Sigmoid colon (tissue), 6 donors: ENCODE measurements at regions not wholly inside any gene's neighbourhood (a gene's known extent, or its start where the extent isn't known, plus 50 kb on each side); places are given as distances from the start of the nearest gene placed in this dataset.
"Not testable (repeated sequence)": the region's sequence is repeated elsewhere in the genome, so short reads cannot be mapped to it uniquely, and the experiment has no call there.

Source experiments
- DNase-seq: peaks from one replicate; pipeline ENCODE4 v3.0.0-alpha.2; 2019
- H3K27ac ChIP-seq, 4 donors: fragments of 200-600 bp; sonication (generic); one replicate each; pipeline ENCODE4 v1.5.1; 2016 to 2019; ENCODE audit warnings: mild to moderate bottlenecking in 1 of 4
- H3K27me3 ChIP-seq, 3 donors: fragments of 200-600 bp; sonication (generic); one replicate each; pipeline ENCODE4 v1.5.1; 2019; ENCODE audit warnings: mild to moderate bottlenecking in 1 of 3
- H3K36me3 ChIP-seq, 4 donors: fragments of 200-600 bp; sonication (generic); one replicate each; pipeline ENCODE4 v1.5.1; 2016 to 2019
- H3K4me1 ChIP-seq, 4 donors: fragments of 200-600 bp; sonication (generic); one replicate each; pipeline ENCODE4 v1.5.1; 2017 to 2019
- H3K4me3 ChIP-seq, 4 donors: fragments of 200-600 bp; sonication (generic); one replicate each; pipeline ENCODE4 v1.5.1; 2017 to 2019; ENCODE audit warnings: mild to moderate bottlenecking in 2 of 4, moderate library complexity in 1 of 4
- H3K9me3 ChIP-seq, 4 donors: fragments of 200-600 bp in 3 of 4; sonication (generic) in 3 of 4; one replicate each; pipeline versions ENCODE4 v1.5.1 to v1.6.1; 2013 to 2019
- CTCF ChIP-seq, 4 experiments: fragments of 450-650 bp in 3 of 4; fragments of 200-600 bp in 1 of 4; IDR thresholded peaks; one replicate each; pipeline ENCODE4 v1.5.1; 2016 to 2019; ENCODE audit warnings: antibody characterized with exemption in 4 of 4, mild to moderate bottlenecking in 3 of 4, moderate library complexity in 2 of 4
- EP300 ChIP-seq, 4 donors: sonication (generic); formaldehyde crosslinking; IDR thresholded peaks; one replicate each; pipeline ENCODE4 v1.6.1; 2017; ENCODE audit warnings: antibody characterized with exemption in 4 of 4
- POLR2A ChIP-seq, 2 donors: fragments of 450-650 bp; IDR thresholded peaks; one replicate each; pipeline ENCODE4 v1.6.1; 2016; ENCODE audit warnings: antibody characterized with exemption in 2 of 2, mild to moderate bottlenecking in 2 of 2, moderate library complexity in 2 of 2
- POLR2AphosphoS5 ChIP-seq, 4 donors: sonication (generic); formaldehyde crosslinking; IDR thresholded peaks; one replicate each; pipeline ENCODE4 v1.6.1; 2017; ENCODE audit warnings: antibody characterized with exemption in 4 of 4
- WGBS, 2 donors: extraction: QIAGEN DNeasy Blood & Tissue Kit; methylation state at CpG; one replicate each; pipeline ENCODE4 v1.1.7; 2013; 5-methylcytosine and 5-hydroxymethylcytosine counted together
- intact Hi-C: fragments of 100-400 bp; cut with DNase I; formaldehyde crosslinking; loops from one replicate; pipeline ENCODE4 v1.15.1; 2023
- donor health status: healthy with polysubstance abuse.
- donor health status: healthy.

GRCh38 chr4:120215350-120215749, 148.7 kb upstream of the MAD2L1 start:
- no peak for TF ChIP-seq CTCF (IDR thresholded peaks at IDR 0.05)
- no peak for TF ChIP-seq POLR2A (IDR thresholded peaks at IDR 0.05)
- TF ChIP-seq POLR2AphosphoS5 (IDR thresholded peaks at IDR 0.05): no peak
- no peak for TF ChIP-seq EP300 (IDR thresholded peaks at IDR 0.05)
- 90% methylated on average over 1 of the region's 1 CpG for whole genome bisulfite sequencing, 2 donors

GRCh38 chr4:120211408-120212015, 144.9 kb upstream of the MAD2L1 start:
- no peak overlapping the region for H3K27ac ChIP-seq
- whole genome bisulfite sequencing, 2 donors: 69 to 76% methylated on average over 4 of the region's 4 CpGs

More at GRCh38 chr4:120215350-120215749, 148.7 kb upstream of the MAD2L1 start:
- intact Hi-C loops: no loop called here
- Histone ChIP-seq H3K27ac (no peak overlapping the region), H3K4me3 (no peak overlapping the region), H3K9me3 (no peaks in the 10 kb centered on the region), H3K36me3 (no peaks in the 10 kb centered on the region), H3K27me3 (no peaks in the 10 kb centered on the region), H3K4me1 (peaks cover 0 to 8% (median 2%) of the 10 kb centered on the region in 4 donors)
- no peak for DNase-seq

GRCh38 chr4:120209706-120210105, 143.1 kb upstream of the MAD2L1 start:
- no peaks in the 10 kb centered on the region for H3K4me1 ChIP-seq
- no peak for DNase-seq
- no peak overlapping the region for H3K4me3 ChIP-seq
- H3K9me3 ChIP-seq: no peaks in the 10 kb centered on the region
- H3K27me3 ChIP-seq: no peaks in the 10 kb centered on the region
- intact Hi-C loops: no loop called here
- 86 to 92% methylated on average over 4 of the region's 4 CpGs for WGBS, 2 donors
- TF ChIP-seq CTCF (IDR thresholded peaks at IDR 0.05) (no peak), POLR2A (IDR thresholded peaks at IDR 0.05) (no peak), EP300 (IDR thresholded peaks at IDR 0.05) (no peak), POLR2AphosphoS5 (IDR thresholded peaks at IDR 0.05) (no peak)
- H3K36me3 ChIP-seq: no peaks in the 10 kb centered on the region
- H3K27ac ChIP-seq: no peak overlapping the region

More at GRCh38 chr4:120211408-120212015, 144.9 kb upstream of the MAD2L1 start:
- intact Hi-C loops: no loop called here
- no peaks in the 10 kb centered on the region for H3K9me3 ChIP-seq
- TF ChIP-seq EP300 (IDR thresholded peaks at IDR 0.05): no peak
- H3K27me3 ChIP-seq: no peaks in the 10 kb centered on the region
- H3K36me3 ChIP-seq: no peaks in the 10 kb centered on the region
- DNase-seq: no peak
- H3K4me3 ChIP-seq: no peak overlapping the region
- H3K4me1 ChIP-seq: peaks cover 0 to 8% (median 2%) of the 10 kb centered on the region in 4 donors

- H3K36me3 ChIP-seq: no peaks in the 10 kb centered on the region
- 96 to 98% methylated on average over 3 of the region's 3 CpGs for WGBS, 2 donors
- no peaks in the 10 kb centered on the region for H3K9me3 ChIP-seq
Observed at GRCh38 chr4:120207021-120207420, 140.4 kb upstream of the MAD2L1 start.

GRCh38 chr4:120202222-120202621, 135.6 kb upstream of the MAD2L1 start:
- TF ChIP-seq EP300 (IDR thresholded peaks at IDR 0.05): no peak
- TF ChIP-seq POLR2AphosphoS5 (IDR thresholded peaks at IDR 0.05): no peak
- TF ChIP-seq POLR2A (IDR thresholded peaks at IDR 0.05): no peak
- TF ChIP-seq CTCF (IDR thresholded peaks at IDR 0.05): no peak
- no peaks in the 10 kb centered on the region for H3K36me3 ChIP-seq
- H3K4me3 ChIP-seq: no peak overlapping the region
- no peaks in the 10 kb centered on the region for H3K9me3 ChIP-seq
- no peak for DNase-seq
- no peaks in the 10 kb centered on the region for H3K4me1 ChIP-seq
- intact Hi-C loops: no loop called here
- H3K27me3 ChIP-seq: no peaks in the 10 kb centered on the region
- 94 to 97% methylated on average over 2 of the region's 2 CpGs for WGBS, 2 donors
- no peak overlapping the region for H3K27ac ChIP-seq

More at GRCh38 chr4:120207021-120207420, 140.4 kb upstream of the MAD2L1 start:
- Histone ChIP-seq H3K4me3 (no peak overlapping the region), H3K4me1 (no peaks in the 10 kb centered on the region), H3K27ac (no peak overlapping the region), H3K27me3 (no peaks in the 10 kb centered on the region)
- DNase-seq: no peak
- TF ChIP-seq POLR2AphosphoS5 (IDR thresholded peaks at IDR 0.05) (no peak), EP300 (IDR thresholded peaks at IDR 0.05) (no peak), POLR2A (IDR thresholded peaks at IDR 0.05) (no peak), CTCF (IDR thresholded peaks at IDR 0.05) (no peak)
- intact Hi-C loops: no loop called here

- whole genome bisulfite sequencing, 2 donors: 92 to 94% methylated on average over 2 to 4 of the region's 4 CpGs
Observed at GRCh38 chr4:120200573-120201110, 134.0 kb upstream of the MAD2L1 start.

More at GRCh38 chr4:120200573-120201110, 134.0 kb upstream of the MAD2L1 start:
- intact Hi-C loops, H3K4me3 ChIP-seq, H3K4me1 ChIP-seq, H3K36me3 ChIP-seq, DNase-seq, H3K9me3 ChIP-seq, H3K27me3 ChIP-seq, H3K27ac ChIP-seq: not testable (repeated sequence)
